ENCODE measurements at regions not wholly inside any gene's neighbourhood (a gene's known extent, or its start where the extent isn't known, plus 50 kb on each side); places are given as distances from the start of the nearest gene placed in this dataset.

- TF ChIP-seq, protein P1, sequence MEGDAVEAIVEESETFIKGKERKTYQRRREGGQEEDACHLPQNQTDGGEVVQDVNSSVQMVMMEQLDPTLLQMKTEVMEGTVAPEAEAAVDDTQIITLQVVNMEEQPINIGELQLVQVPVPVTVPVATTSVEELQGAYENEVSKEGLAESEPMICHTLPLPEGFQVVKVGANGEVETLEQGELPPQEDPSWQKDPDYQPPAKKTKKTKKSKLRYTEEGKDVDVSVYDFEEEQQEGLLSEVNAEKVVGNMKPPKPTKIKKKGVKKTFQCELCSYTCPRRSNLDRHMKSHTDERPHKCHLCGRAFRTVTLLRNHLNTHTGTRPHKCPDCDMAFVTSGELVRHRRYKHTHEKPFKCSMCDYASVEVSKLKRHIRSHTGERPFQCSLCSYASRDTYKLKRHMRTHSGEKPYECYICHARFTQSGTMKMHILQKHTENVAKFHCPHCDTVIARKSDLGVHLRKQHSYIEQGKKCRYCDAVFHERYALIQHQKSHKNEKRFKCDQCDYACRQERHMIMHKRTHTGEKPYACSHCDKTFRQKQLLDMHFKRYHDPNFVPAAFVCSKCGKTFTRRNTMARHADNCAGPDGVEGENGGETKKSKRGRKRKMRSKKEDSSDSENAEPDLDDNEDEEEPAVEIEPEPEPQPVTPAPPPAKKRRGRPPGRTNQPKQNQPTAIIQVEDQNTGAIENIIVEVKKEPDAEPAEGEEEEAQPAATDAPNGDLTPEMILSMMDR (conservative IDR thresholded peaks at IDR 0.05 in 1 of 2, IDR thresholded peaks at IDR 0.05 in 1 of 2; ENCODE audit: extremely low read depth in 1 of 2, insufficient read depth in 1 of 2, low read depth in 1 of 2, low read length in 2 of 2) = no peak
- TF ChIP-seq EZH2 (IDR thresholded peaks at IDR 0.05; ENCODE audit: borderline replicate concordance, low read length) = no peak
Measured at GRCh38 chr13:58455094-58455493, 823.5 kb downstream of the PCDH17 start.

Measured in mammary epithelial cell (primary cell).